GM18508 (cell line): ENCODE measurements at regions not wholly inside any gene's neighbourhood (a gene's known extent, or its start where the extent isn't known, plus 50 kb on each side); places are given as distances from the start of the nearest gene placed in this dataset.

Source experiments
- ATAC-seq: cut with Tn5 transposase; IDR thresholded peaks from one replicate; pipeline ENCODE4 v1.9.1; 2021; ENCODE audit warnings: moderate number of reproducible peaks; ENCODE audit not compliant: insufficient read depth, unreplicated experiment

- no peak for ATAC-seq
These were observed 99.5 kb upstream of the FTMT start for GRCh38 chr5:121752149-121752548.

- no peak for ATAC-seq
These were observed 96.4 kb upstream of the FTMT start for GRCh38 chr5:121755266-121755665.

GRCh38 chr5:121757753-121758152, 93.9 kb upstream of the FTMT start:
- no peak for ATAC-seq

- ATAC-seq = no peak
These were observed 93.1 kb upstream of the FTMT start for GRCh38 chr5:121758615-121759014.

- no peak for ATAC-seq
These were observed 89.3 kb upstream of the FTMT start for GRCh38 chr5:121762426-121762825.

DNA sequence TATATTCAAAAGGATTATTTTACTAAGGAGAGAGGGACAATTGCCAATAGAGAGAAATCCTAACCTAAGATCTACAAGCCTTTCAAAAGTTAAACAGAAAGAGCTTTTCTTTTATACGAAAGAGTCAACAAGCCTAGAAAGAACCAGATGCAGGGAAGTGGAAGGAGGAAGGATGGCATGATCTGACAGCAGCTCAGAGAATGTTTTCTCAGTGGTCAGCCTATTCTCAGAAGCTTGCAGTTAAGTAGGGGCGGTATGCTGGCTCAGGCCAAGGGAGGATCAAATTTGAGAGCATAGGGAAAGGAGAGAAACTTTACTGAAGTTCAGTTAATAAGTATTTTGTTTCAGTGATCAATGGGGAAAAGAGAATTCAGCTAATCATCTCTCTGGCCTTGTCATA, 88.0 kb upstream of the FTMT start:
- ATAC-seq = no peak

- ATAC-seq = no peak
These were observed 71.3 kb upstream of the FTMT start for GRCh38 chr5:121780406-121780805.

GRCh38 chr5:121783700-121784099, 68.0 kb upstream of the FTMT start:
- no peak for ATAC-seq

DNA sequence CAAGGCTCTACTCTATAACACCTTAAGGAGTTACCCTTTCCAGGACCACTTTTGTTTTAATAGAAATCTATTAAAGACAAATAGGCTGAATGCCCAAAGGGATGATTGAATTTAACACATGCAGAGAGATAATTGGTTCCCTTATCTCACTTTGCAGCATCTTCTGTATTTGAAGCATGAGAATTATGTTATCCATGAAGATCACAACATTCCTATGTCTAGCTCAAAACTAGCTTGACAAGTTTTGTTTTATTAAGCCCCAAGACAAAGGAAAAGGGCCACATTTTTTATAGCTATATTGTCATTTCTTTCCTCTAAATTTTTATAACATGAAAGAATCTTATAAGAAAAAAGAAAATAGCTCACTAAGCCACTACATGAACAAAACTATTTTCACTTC, 57.9 kb upstream of the FTMT start:
- no peak for ATAC-seq

DNA sequence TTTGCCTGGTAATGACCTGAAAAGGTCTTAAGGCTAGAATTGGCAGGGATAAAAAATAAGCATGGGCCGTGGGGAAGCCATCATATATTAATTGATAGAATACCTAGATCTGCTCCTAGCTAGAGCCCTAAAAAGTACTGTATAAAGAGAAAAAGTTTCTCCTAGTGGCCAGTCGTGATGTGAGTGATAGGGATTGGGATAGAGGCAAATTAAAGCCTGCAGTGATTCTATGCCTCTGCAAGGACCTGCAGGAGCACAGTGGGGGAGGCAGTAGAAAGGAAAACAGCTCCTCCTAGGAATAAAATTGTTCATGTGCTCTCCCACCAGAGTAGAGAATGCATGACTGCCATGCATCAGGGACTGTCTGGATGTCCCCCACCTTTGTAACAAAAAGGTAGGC, 56.2 kb upstream of the FTMT start:
- ATAC-seq = no peak

DNA sequence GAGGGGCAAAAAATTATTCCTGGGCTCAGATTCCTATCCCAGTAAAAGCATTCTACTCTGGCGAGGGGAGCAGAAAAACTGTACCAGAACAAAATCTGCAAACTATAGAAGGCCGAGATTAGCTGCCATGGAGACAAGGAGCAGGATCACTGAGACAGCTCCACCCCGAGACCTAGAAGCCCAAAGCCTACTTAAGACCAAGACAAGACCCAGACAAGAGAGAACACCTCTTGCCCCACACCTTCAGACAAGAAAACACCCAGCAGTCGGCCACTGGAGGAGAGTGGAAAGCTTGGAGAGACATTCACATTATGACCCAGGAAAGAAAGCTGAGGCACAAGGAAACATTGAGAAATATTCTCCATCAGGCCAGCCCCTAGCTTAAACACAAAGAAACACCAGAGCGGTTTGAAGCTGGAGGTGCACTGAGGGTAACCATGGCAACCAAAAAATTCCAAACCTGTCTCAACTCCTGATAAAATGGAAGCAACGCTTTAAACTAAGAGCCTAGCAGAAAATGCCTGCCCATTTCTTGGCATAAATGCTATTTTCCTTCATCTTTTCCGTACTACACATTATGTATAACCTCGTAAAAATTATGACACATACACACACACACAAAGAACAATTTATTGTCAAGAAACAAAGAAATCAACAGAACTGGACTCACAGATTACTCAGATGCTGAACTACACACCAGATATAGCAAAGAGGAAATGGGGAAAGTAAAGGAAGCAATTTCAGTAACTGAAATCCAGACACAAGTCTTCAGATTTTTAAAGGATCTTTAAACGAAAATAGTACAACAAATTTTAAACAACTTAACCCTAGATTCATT, 53.8 kb upstream of the FTMT start:
- ATAC-seq = no peak
